Activated effector memory CD4-positive, alpha-beta T cell treated with Interleukin-2 at 50 U/mL for 16 hours (primary cell): ENCODE measurements at regions not wholly inside any gene's neighbourhood (a gene's known extent, or its start where the extent isn't known, plus 50 kb on each side); places are given as distances from the start of the nearest gene placed in this dataset.

Source experiments
- DNase-seq: peaks from one replicate; pipeline ENCODE4 v3.0.0-alpha.2; 2020

- no peak for DNase-seq
Observed at GRCh38 chr10:124346831-124347230, 71.9 kb downstream of the OAT start.

- DNase-seq: no peak
Observed at GRCh38 chr10:124345521-124345920, 73.2 kb downstream of the OAT start.

- DNase-seq: no peak
Observed at GRCh38 chr10:124344931-124345330, 73.8 kb downstream of the OAT start.

GRCh38 chr10:124344266-124344590 lies 74.5 kb downstream of the OAT start:
- DNase-seq: no peak

- no peak for DNase-seq
Observed at GRCh38 chr10:124343351-124344265, 75.1 kb downstream of the OAT start.

- no peak for DNase-seq
Observed at GRCh38 chr10:124342821-124343170, 75.9 kb downstream of the OAT start.

- no peak for DNase-seq
Observed at GRCh38 chr10:124342136-124342820, 76.4 kb downstream of the OAT start.

- no peak for DNase-seq
Observed at GRCh38 chr10:124341768-124342135, 77.0 kb downstream of the OAT start.

- no peak for DNase-seq
Observed at GRCh38 chr10:124340033-124340760, 78.5 kb downstream of the OAT start.

GRCh38 chr10:124339119-124340032 lies 79.3 kb downstream of the OAT start:
- no peak for DNase-seq

- no peak for DNase-seq
Observed at GRCh38 chr10:124338276-124338925, 80.3 kb downstream of the OAT start.

GRCh38 chr10:124336186-124336585 lies 82.5 kb downstream of the OAT start:
- no peak for DNase-seq

- no peak for DNase-seq
Observed at GRCh38 chr10:124333931-124334330, 84.8 kb downstream of the OAT start.

- DNase-seq: no peak
Observed at GRCh38 chr10:124332426-124332825, 86.3 kb downstream of the OAT start.

GRCh38 chr10:124329941-124330340 lies 88.8 kb downstream of the OAT start:
- no peak for DNase-seq

GRCh38 chr10:124329362-124329761 lies 89.4 kb downstream of the OAT start:
- DNase-seq: no peak

- no peak for DNase-seq
Observed at GRCh38 chr10:124328477-124329220, 90.1 kb downstream of the OAT start.

GRCh38 chr10:124325998-124326636 lies 92.6 kb downstream of the OAT start:
- no peak for DNase-seq

GRCh38 chr10:124325633-124325914 lies 93.1 kb downstream of the OAT start:
- DNase-seq: no peak

- DNase-seq: no peak
Observed at GRCh38 chr10:124324856-124325632, 93.7 kb downstream of the OAT start.
